ENCODE measurements at regions not wholly inside any gene's neighbourhood (a gene's known extent, or its start where the extent isn't known, plus 50 kb on each side); places are given as distances from the start of the nearest gene placed in this dataset.

- no peak for TF ChIP-seq CTCF (IDR thresholded peaks at IDR 0.05)
- no peak for TF ChIP-seq POLR2A (IDR thresholded peaks at IDR 0.05)
- no peak for TF ChIP-seq EP300 (IDR thresholded peaks at IDR 0.05)
Measured at GRCh38 chr3:73212683-73213082, 151.2 kb downstream of the EBLN2 start.

All from ovary (tissue), 3 donors.